Neural progenitor cell (in vitro differentiated cells): ENCODE measurements at regions not wholly inside any gene's neighbourhood (a gene's known extent, or its start where the extent isn't known, plus 50 kb on each side); places are given as distances from the start of the nearest gene placed in this dataset.

Experiments used
- DNase-seq: peaks from one replicate; pipeline ENCODE4 v3.0.0-alpha.2; 2016; ENCODE audit warnings: low spot score
- H2AFZ ChIP-seq: fragments of 200-600 bp; sonication (generic); replicated peaks from 2 replicates; pipeline ENCODE4 v1.6.1; 2016; ENCODE audit warnings: antibody characterized with exemption
- H3F3A ChIP-seq: fragments of 200-600 bp; sonication (generic); 2 replicates; pipeline ENCODE4 v1.6.1; 2016; ENCODE audit warnings: antibody characterized with exemption, low read depth
- H3K27ac ChIP-seq: fragments of 200-600 bp; sonication (generic); 2 replicates; pipeline ENCODE4 v1.5.1; 2016; ENCODE audit warnings: mild to moderate bottlenecking
- H3K27me3 ChIP-seq: fragments of 200-600 bp; sonication (generic); 2 replicates; pipeline ENCODE4 v1.6.1; 2016; ENCODE audit warnings: mild to moderate bottlenecking, moderate library complexity
- H3K36me3 ChIP-seq: fragments of 200-600 bp; sonication (generic); 2 replicates; pipeline ENCODE4 v1.5.1; 2016
- H3K4me1 ChIP-seq: fragments of 200-600 bp; sonication (generic); 2 replicates; pipeline ENCODE4 v1.6.1; 2016; ENCODE audit warnings: mixed run types
- H3K4me2 ChIP-seq: fragments of 200-600 bp; sonication (generic); 2 replicates; pipeline ENCODE4 v1.6.1; 2016
- H3K4me3 ChIP-seq: fragments of 200-600 bp; sonication (generic); 2 replicates; pipeline ENCODE4 v1.5.1; 2016
- H3K79me2 ChIP-seq: fragments of 200-600 bp; sonication (generic); 2 replicates; pipeline ENCODE4 v1.6.1; 2016; ENCODE audit warnings: low read depth
- H3K9ac ChIP-seq: fragments of 200-600 bp; sonication (generic); 2 replicates; pipeline ENCODE4 v1.6.1; 2016
- H3K9me3 ChIP-seq: fragments of 200-600 bp; sonication (generic); 2 replicates; pipeline ENCODE4 v1.5.1; 2016; ENCODE audit warnings: low read depth
- H4K20me1 ChIP-seq: fragments of 200-600 bp; sonication (generic); 2 replicates; pipeline ENCODE4 v1.6.1; 2016; ENCODE audit warnings: low read depth
- H3K27ac Mint-ChIP-seq: 3 replicates; pipeline ENCODE4 v1.8.0; 2021; ENCODE audit warnings: mixed read lengths
- H3K27me3 Mint-ChIP-seq: 2 replicates; pipeline ENCODE4 v1.8.0; 2022; ENCODE audit warnings: low read depth, mild to moderate bottlenecking, inconsistent platforms, moderate library complexity, mixed read lengths; ENCODE audit not compliant: insufficient read depth
- H3K36me3 Mint-ChIP-seq: 3 replicates; pipeline ENCODE4 v1.8.0; 2021; ENCODE audit warnings: mixed read lengths
- H3K4me1 Mint-ChIP-seq: 3 replicates; pipeline ENCODE4 v1.8.0; 2021; ENCODE audit warnings: mixed read lengths
- H3K4me3 Mint-ChIP-seq: 3 replicates; pipeline ENCODE4 v1.8.0; 2021; ENCODE audit warnings: mild to moderate bottlenecking, moderate library complexity, mixed read lengths
- H3K9me3 Mint-ChIP-seq: 3 replicates; pipeline ENCODE4 v1.8.0; 2020; ENCODE audit warnings: mixed read lengths
- EZH2 ChIP-seq: fragments of 200-600 bp; sonication (generic); IDR thresholded peaks from 2 replicates; pipeline ENCODE4 v1.6.1; 2017; ENCODE audit warnings: antibody characterized with exemption, mild to moderate bottlenecking, moderate library complexity
- EZH2phosphoT487 ChIP-seq: fragments of 200-600 bp; sonication (generic); IDR thresholded peaks from 2 replicates; pipeline ENCODE4 v1.6.1; 2017; ENCODE audit warnings: antibody characterized with exemption
- TF ChIP-seq, protein P1 (sequence below): fragments of 200-600 bp; sonication (generic); IDR thresholded peaks from 2 replicates; pipeline ENCODE4 v1.5.1; 2017; ENCODE audit warnings: antibody characterized with exemption, mild to moderate bottlenecking

DNA sequence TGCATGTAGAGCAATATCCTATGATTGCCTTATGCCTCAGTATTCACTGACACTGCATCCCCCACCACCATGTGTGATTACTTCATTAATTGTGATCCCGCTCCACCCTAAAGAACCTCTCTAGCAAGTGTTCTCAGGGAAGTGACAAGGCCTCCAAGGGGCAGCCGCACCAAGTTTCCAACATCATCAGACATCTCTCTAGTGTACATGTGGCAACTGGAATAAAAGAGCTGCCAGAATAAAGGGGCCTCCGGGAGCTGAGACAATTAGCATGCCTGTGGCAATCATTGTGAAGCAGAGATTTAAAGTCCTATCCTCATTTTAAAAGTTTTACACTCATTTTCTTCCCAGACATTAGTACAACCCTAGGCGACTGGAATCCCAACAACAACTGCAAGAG lies 902.1 kb upstream of the SEMA6D start:
- no peaks in the 10 kb centered on the region for H3K9me3 Mint-ChIP-seq
- Histone ChIP-seq H4K20me1 (no peaks in the 10 kb centered on the region), H3K4me2 (no peak overlapping the region), H3K4me3 (no peak overlapping the region), H3K4me1 (no peaks in the 10 kb centered on the region), H3K27me3 (no peaks in the 10 kb centered on the region), H2AFZ (no peak overlapping the region), H3K36me3 (no peaks in the 10 kb centered on the region), H3K27ac (no peak overlapping the region), H3F3A (no peaks in the 10 kb centered on the region), H3K79me2 (no peaks in the 10 kb centered on the region), H3K9ac (no peak overlapping the region), H3K9me3 (no peaks in the 10 kb centered on the region)
- peaks cover 8% of the 10 kb centered on the region for H3K4me1 Mint-ChIP-seq
- no peak for TF ChIP-seq EZH2phosphoT487
- TF ChIP-seq, protein P1, sequence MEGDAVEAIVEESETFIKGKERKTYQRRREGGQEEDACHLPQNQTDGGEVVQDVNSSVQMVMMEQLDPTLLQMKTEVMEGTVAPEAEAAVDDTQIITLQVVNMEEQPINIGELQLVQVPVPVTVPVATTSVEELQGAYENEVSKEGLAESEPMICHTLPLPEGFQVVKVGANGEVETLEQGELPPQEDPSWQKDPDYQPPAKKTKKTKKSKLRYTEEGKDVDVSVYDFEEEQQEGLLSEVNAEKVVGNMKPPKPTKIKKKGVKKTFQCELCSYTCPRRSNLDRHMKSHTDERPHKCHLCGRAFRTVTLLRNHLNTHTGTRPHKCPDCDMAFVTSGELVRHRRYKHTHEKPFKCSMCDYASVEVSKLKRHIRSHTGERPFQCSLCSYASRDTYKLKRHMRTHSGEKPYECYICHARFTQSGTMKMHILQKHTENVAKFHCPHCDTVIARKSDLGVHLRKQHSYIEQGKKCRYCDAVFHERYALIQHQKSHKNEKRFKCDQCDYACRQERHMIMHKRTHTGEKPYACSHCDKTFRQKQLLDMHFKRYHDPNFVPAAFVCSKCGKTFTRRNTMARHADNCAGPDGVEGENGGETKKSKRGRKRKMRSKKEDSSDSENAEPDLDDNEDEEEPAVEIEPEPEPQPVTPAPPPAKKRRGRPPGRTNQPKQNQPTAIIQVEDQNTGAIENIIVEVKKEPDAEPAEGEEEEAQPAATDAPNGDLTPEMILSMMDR = no peak
- TF ChIP-seq EZH2 = no peak
- no peak overlapping the region for H3K4me3 Mint-ChIP-seq
- peaks cover 2% of the 10 kb centered on the region for H3K27me3 Mint-ChIP-seq
- H3K27ac Mint-ChIP-seq = no peak overlapping the region
- no peak for DNase-seq
- H3K36me3 Mint-ChIP-seq = no peaks in the 10 kb centered on the region

DNA sequence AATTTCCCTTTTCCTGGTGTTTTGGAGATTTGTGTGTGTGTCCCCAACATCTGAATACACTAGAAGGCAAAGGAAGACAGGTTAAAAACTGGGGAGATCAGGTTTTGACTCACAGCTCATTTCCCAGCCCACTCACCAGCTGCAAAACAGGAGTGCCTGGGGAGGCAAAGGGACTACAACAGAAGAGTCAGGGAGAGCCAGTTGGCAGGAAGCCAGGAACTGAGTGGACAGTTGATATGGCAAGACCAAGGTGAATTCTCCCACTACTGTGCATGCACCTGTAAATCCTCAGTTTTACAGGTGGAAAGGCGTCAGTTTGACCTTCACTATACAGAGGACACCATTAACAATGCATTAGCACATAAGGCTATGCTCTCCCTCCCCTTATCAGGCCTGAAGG lies 901.5 kb upstream of the SEMA6D start:
- Histone ChIP-seq H3K4me3 (no peak overlapping the region), H2AFZ (no peak overlapping the region), H3K9ac (no peak overlapping the region), H3K9me3 (no peaks in the 10 kb centered on the region), H3K79me2 (no peaks in the 10 kb centered on the region), H3K27me3 (no peaks in the 10 kb centered on the region), H3K4me2 (no peak overlapping the region), H3F3A (no peaks in the 10 kb centered on the region), H3K27ac (no peak overlapping the region), H3K4me1 (no peaks in the 10 kb centered on the region), H4K20me1 (no peaks in the 10 kb centered on the region), H3K36me3 (no peaks in the 10 kb centered on the region)
- TF ChIP-seq, protein P1 = no peak
- TF ChIP-seq EZH2 (no peak), EZH2phosphoT487 (no peak)
- H3K4me1 Mint-ChIP-seq = peaks cover 8% of the 10 kb centered on the region
- DNase-seq = no peak
- no peak overlapping the region for H3K4me3 Mint-ChIP-seq
- H3K27ac Mint-ChIP-seq = no peak overlapping the region
- no peaks in the 10 kb centered on the region for H3K36me3 Mint-ChIP-seq
- no peaks in the 10 kb centered on the region for H3K9me3 Mint-ChIP-seq
- H3K27me3 Mint-ChIP-seq = peaks cover 2% of the 10 kb centered on the region

DNA sequence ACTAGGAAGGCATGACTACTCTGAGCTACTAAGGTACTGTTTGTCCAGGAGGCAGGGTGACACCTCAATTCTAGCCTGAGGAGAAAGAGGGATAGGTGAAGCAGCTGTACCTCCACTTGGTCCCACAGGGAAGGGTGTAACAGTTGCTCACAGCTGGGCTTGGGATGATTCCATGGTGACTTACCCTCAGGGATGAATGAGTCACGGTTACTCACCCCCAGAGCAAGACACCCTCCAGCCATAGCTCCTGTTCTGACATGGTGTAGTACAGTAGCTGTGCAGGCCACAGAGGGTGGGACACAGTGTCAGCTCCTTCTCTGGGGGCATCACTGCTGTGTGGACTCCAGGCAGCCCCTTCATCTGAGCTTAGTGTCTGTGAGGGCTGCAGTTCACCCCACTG lies 868.6 kb upstream of the SEMA6D start:
- H3K4me3 ChIP-seq = no peak overlapping the region
- Mint-ChIP-seq H3K4me3 (no peak overlapping the region), H3K27me3 (peaks cover 5% of the 10 kb centered on the region), H3K4me1 (no peaks in the 10 kb centered on the region), H3K27ac (no peak overlapping the region), H3K36me3 (peaks cover 2% of the 10 kb centered on the region), H3K9me3 (peaks cover 16% of the 10 kb centered on the region)
- H3F3A ChIP-seq = no peaks in the 10 kb centered on the region
- no peaks in the 10 kb centered on the region for H3K27me3 ChIP-seq
- no peaks in the 10 kb centered on the region for H3K79me2 ChIP-seq
- H4K20me1 ChIP-seq = no peaks in the 10 kb centered on the region
- no peak overlapping the region for H3K9ac ChIP-seq
- no peak overlapping the region for H3K27ac ChIP-seq
- H3K36me3 ChIP-seq = no peaks in the 10 kb centered on the region
- H2AFZ ChIP-seq = no peak overlapping the region
- H3K4me1 ChIP-seq = no peaks in the 10 kb centered on the region
- H3K4me2 ChIP-seq = no peak overlapping the region
- no peak for DNase-seq
- TF ChIP-seq, protein P1 = no peak
- no peak for TF ChIP-seq EZH2phosphoT487
- no peak for TF ChIP-seq EZH2
- H3K9me3 ChIP-seq = no peaks in the 10 kb centered on the region
